MCF 10A (cell line): ENCODE measurements at regions not wholly inside any gene's neighbourhood (a gene's known extent, or its start where the extent isn't known, plus 50 kb on each side); places are given as distances from the start of the nearest gene placed in this dataset.

ENCODE experiments used
- BruUV-seq: library from RNA; stranded (reverse); fragments of 400-500 nt; replicated peaks from 2 replicates; lab custom pipeline; 2021; lab: Mats Ljungman, UMichigan
- CTCF ChIA-PET: fragments of 300-600 bp; sonication (Branson Sonifier 250); formaldehyde crosslinking; extraction: SDS; loops from one replicate; lab custom pipeline; 2021; ENCODE audit warnings: antibody characterized with exemption, inconsistent platforms; lab: Yijun Ruan, JAX
- POLR2A ChIA-PET: fragments of 300-600, 350-650 bp; sonication (Branson Sonifier 250); formaldehyde crosslinking; extraction: SDS; loops from one replicate; lab custom pipeline; 2020; ENCODE audit warnings: antibody characterized with exemption, inconsistent platforms; lab: Yijun Ruan, JAX
- DNase-seq: peaks from one replicate; pipeline ENCODE4 v3.0.0-alpha.2; 2018; ENCODE audit not compliant: unreplicated experiment
- H3K27ac Mint-ChIP-seq: one replicate; pipeline ENCODE4 v1.8.0; 2022; ENCODE audit warnings: mild to moderate bottlenecking, low read depth, mixed read lengths; ENCODE audit not compliant: unreplicated experiment
- H3K27me3 Mint-ChIP-seq: one replicate; pipeline ENCODE4 v1.8.0; 2022; ENCODE audit warnings: mixed read lengths; ENCODE audit not compliant: insufficient read depth, unreplicated experiment
- H3K36me3 Mint-ChIP-seq: one replicate; pipeline ENCODE4 v1.8.0; 2022; ENCODE audit warnings: mild to moderate bottlenecking, moderate library complexity, mixed read lengths; ENCODE audit not compliant: insufficient read depth, unreplicated experiment
- H3K4me1 Mint-ChIP-seq: one replicate; pipeline ENCODE4 v1.8.0; 2022; ENCODE audit warnings: mixed read lengths; ENCODE audit not compliant: insufficient read depth, unreplicated experiment
- H3K4me3 Mint-ChIP-seq: one replicate; pipeline ENCODE4 v1.8.0; 2022; ENCODE audit warnings: mild to moderate bottlenecking, moderate library complexity, mixed read lengths; ENCODE audit not compliant: unreplicated experiment
- H3K9me3 Mint-ChIP-seq: one replicate; pipeline ENCODE4 v1.8.0; 2022; ENCODE audit warnings: mixed read lengths; ENCODE audit not compliant: unreplicated experiment
- intact Hi-C: fragments of 100-400 bp; cut with micrococcal nuclease; formaldehyde crosslinking; loops from 2 replicates; pipeline ENCODE4 v1.14.1; 2022
- TF ChIP-seq, protein P1 (sequence below): fragments of 200-600 bp; IDR thresholded peaks from one replicate; pipeline ENCODE4 v1.8.0; 2022; ENCODE audit warnings: antibody characterized with exemption, mild to moderate bottlenecking; ENCODE audit not compliant: unreplicated experiment

DNA sequence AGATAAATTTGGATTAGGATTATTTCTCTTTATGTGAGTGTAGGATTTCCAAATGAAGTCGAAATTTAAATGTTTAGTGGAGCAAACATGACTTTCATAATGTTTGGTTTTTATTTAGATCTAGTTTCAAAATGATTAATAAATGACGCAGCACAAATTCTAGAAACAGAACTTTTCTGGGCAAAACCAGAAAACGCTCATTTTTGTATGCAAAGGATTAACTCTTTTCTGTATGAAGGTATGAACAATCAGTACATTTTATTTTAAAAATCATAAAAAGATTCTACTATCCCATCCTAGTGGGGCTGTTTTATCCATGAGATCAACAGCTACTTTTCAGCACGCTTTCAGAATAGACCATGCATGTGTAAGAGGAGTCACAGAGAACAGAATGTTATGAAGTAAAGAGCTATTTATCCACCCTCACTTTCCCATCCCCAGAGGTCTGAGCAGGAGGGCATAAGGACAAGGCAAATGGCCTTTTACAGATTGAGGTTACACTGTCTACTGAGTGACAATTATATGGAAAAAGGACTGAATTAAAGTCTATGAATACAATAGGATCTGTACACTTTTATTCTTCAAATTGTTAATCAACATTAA, 270.8 kb downstream of the ZEB2 start:
- CTCF ChIA-PET, result interaction anchor here (0.7 kb wide), 1 partner anchor 94 kb away, joined by 5 read pairs; no protein-coding TSS in a partner anchor
- intact Hi-C loops, result no loop called here
- Mint-ChIP-seq H3K4me1 (no peaks in the 10 kb centered on the region), H3K9me3 (peaks cover 11% of the 10 kb centered on the region), H3K27ac (no peak overlapping the region), H3K27me3 (no peaks in the 10 kb centered on the region), H3K4me3 (no peak overlapping the region), H3K36me3 (no peaks in the 10 kb centered on the region)
- no TSS peak for BruUV-seq
- DNase-seq, result no peak
- TF ChIP-seq, protein P1, sequence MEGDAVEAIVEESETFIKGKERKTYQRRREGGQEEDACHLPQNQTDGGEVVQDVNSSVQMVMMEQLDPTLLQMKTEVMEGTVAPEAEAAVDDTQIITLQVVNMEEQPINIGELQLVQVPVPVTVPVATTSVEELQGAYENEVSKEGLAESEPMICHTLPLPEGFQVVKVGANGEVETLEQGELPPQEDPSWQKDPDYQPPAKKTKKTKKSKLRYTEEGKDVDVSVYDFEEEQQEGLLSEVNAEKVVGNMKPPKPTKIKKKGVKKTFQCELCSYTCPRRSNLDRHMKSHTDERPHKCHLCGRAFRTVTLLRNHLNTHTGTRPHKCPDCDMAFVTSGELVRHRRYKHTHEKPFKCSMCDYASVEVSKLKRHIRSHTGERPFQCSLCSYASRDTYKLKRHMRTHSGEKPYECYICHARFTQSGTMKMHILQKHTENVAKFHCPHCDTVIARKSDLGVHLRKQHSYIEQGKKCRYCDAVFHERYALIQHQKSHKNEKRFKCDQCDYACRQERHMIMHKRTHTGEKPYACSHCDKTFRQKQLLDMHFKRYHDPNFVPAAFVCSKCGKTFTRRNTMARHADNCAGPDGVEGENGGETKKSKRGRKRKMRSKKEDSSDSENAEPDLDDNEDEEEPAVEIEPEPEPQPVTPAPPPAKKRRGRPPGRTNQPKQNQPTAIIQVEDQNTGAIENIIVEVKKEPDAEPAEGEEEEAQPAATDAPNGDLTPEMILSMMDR, result no peak
- POLR2A ChIA-PET, result no interaction called here

DNA sequence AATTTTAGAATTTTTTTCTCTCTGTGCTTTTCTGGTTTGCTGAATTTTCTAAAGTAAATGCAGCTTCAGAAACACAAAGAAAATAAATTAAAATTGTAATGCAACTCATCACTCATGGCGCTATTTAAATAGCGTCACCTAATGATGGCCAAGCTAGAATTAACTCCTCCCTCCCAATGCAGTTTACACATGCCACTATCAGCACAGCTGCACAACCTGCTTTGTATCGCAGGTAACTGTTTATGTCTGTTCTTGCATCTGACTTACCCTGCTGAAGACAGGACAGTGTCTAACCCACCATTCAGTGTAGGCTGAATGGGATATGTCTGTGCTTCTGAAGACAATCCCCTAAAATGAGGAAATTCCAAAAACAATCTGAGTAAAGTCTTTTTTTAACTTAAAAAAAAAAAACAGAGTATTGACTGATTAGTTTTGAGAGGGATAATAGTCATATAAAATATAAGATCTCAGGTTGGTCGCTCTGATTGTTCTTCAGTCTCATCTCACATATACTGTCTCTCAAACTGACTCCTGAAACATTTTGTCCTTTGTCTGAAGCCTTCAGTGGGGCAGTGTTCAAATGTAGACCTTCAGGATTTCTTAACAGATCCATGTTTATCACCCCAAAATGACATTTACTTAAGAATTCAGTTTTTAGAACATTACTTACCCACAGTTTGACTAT, 271.4 kb downstream of the ZEB2 start:
- no peaks in the 10 kb centered on the region for H3K4me1 Mint-ChIP-seq
- TF ChIP-seq, protein P1, result no peak
- POLR2A ChIA-PET, result no interaction called here
- intact Hi-C loops, result no loop called here
- BruUV-seq, result no TSS peak
- no peaks in the 10 kb centered on the region for H3K27me3 Mint-ChIP-seq
- DNase-seq, result no peak
- H3K4me3 Mint-ChIP-seq, result no peak overlapping the region
- H3K27ac Mint-ChIP-seq, result no peak overlapping the region
- no peaks in the 10 kb centered on the region for H3K36me3 Mint-ChIP-seq
- CTCF ChIA-PET, result interaction anchor here (0.6 kb wide), 1 partner anchor 32 kb away, joined by 6 read pairs; no protein-coding TSS in a partner anchor
- peaks cover 11% of the 10 kb centered on the region for H3K9me3 Mint-ChIP-seq

DNA sequence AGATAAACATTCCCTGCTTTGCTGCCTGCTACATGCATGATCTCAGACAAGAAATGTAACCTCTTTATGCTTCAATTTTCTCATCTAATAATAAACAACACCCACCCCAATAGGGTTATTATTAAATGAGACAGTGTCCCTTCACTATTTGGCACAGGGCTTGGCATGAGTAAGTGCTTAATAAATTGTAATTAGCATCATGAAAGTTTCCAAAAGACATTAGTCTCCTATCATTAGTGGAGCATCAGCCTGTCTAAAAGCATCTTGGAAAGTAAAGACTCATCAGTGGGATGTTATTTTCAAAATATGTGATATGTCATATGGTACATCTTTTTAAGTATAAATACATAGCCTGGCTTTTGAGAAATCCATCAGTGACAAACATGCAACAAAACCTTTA, 275.0 kb downstream of the ZEB2 start:
- Mint-ChIP-seq H3K4me1 (no peaks in the 10 kb centered on the region), H3K27me3 (no peaks in the 10 kb centered on the region), H3K36me3 (no peaks in the 10 kb centered on the region), H3K27ac (no peak overlapping the region), H3K9me3 (no peaks in the 10 kb centered on the region), H3K4me3 (no peak overlapping the region)
- DNase-seq, result no peak
- TF ChIP-seq, protein P1, result no peak
- BruUV-seq, result no TSS peak
- POLR2A ChIA-PET, result no interaction called here
- CTCF ChIA-PET, result no interaction called here
- intact Hi-C loops, result no loop called here

DNA sequence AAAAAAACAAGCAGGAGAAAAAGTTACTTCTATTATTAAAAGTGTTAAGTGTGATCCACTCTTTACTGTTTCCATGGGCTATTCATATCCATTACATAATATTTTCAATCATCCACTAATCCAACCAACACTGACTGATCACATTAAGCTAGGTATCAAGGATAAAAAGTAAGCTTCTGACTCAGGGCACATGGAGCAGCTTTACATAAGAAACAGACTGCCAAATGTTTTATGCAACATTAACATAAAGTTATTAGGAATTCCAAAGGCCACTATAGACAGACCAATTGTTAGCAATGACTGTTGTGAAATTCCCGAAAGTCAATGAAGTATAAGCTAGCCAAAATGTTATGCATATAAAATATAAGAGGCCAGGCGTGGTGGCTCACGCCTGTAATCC, 277.6 kb downstream of the ZEB2 start:
- Mint-ChIP-seq H3K27me3 (no peaks in the 10 kb centered on the region), H3K36me3 (no peaks in the 10 kb centered on the region), H3K27ac (no peak overlapping the region), H3K4me1 (peaks cover 4% of the 10 kb centered on the region), H3K9me3 (no peaks in the 10 kb centered on the region), H3K4me3 (no peak overlapping the region)
- TF ChIP-seq, protein P1, result no peak
- CTCF ChIA-PET, result interaction anchor here (0.6 to 0.7 kb wide), 4 partner anchors 17 to 1201 kb away, joined by 3 to 8 read pairs (median 4); no protein-coding TSS in a partner anchor
- POLR2A ChIA-PET, result interaction anchor here (0.7 to 1.6 kb wide), 3 partner anchors 9 to 668 kb away, joined by 3 to 4 read pairs (median 3); no protein-coding TSS in a partner anchor
- no peak for DNase-seq
- intact Hi-C loops, result no loop called here
- BruUV-seq, result no TSS peak
